Skeletal muscle tissue (tissue), 3 donors: ENCODE measurements at regions not wholly inside any gene's neighbourhood (a gene's known extent, or its start where the extent isn't known, plus 50 kb on each side); places are given as distances from the start of the nearest gene placed in this dataset.

Source experiments
- H3K27ac ChIP-seq: one replicate; pipeline ENCODE4 v1.7.0; 2013; ENCODE audit warnings: mild to moderate bottlenecking, low read depth, low read length, inconsistent platforms
- H3K27me3 ChIP-seq, 3 donors: one replicate each; pipeline ENCODE4 v1.7.0; 2013; ENCODE audit warnings: low read length in 3 of 3; ENCODE audit not compliant: control insufficient read depth in 3 of 3, insufficient read depth in 3 of 3
- H3K36me3 ChIP-seq, 3 donors: one replicate each; pipeline ENCODE4 v1.7.0; 2013; ENCODE audit warnings: low read length in 3 of 3; ENCODE audit not compliant: control insufficient read depth in 3 of 3, insufficient read depth in 3 of 3
- H3K4me1 ChIP-seq, 3 donors: one replicate each; pipeline ENCODE4 v1.7.0; 2013; ENCODE audit warnings: low read length in 3 of 3, mild to moderate bottlenecking in 3 of 3; ENCODE audit not compliant: control insufficient read depth in 3 of 3, insufficient read depth in 3 of 3
- H3K4me3 ChIP-seq, 3 donors: one replicate each; pipeline ENCODE4 v1.7.0; 2013; ENCODE audit warnings: low read length in 3 of 3
- H3K9ac ChIP-seq, 3 donors: one replicate each; pipeline ENCODE4 v1.7.0; 2013; ENCODE audit warnings: low read length in 3 of 3, mild to moderate bottlenecking in 3 of 3, moderate library complexity in 2 of 3, low read depth in 1 of 3
- H3K9me3 ChIP-seq, 3 donors: one replicate each; pipeline ENCODE4 v1.7.0; 2013; ENCODE audit warnings: low read length in 3 of 3; ENCODE audit not compliant: control insufficient read depth in 3 of 3
- donor health status: Osteomylitis.

- Histone ChIP-seq H3K4me1 (no peaks in the 10 kb centered on the region), H3K9ac (no peak overlapping the region), H3K27me3 (no peaks in the 10 kb centered on the region), H3K9me3 (no peaks in the 10 kb centered on the region), H3K4me3 (no peak overlapping the region), H3K27ac (no peak overlapping the region), H3K36me3 (no peaks in the 10 kb centered on the region)
Observed at GRCh38 chr17:63309021-63309420, 137.1 kb downstream of the CYB561 start.

DNA sequence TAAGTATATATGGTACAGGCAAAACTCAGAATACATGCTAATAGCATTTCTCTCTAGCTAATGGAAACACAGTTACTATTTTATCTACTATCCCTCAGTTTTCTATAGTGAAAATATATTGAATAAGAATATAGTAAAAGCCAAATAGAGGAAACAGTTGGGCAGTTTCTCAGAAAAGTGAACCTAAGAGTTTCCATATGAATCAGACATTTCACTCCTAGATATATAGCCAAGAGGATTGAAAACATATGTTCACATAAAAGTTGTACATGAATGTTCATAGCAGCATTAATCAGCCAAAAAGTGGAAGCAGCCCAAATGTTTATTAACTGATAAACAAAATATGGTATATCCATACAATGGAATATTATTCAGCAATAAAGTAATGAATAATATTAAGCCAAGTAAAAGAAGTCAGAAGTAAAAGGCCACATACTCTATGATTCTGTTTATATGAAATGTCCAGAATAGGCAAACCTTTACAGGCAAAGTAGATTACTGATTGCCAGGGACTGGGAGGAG is 134.6 kb downstream of the CYB561 start:
- Histone ChIP-seq H3K9ac (no peak overlapping the region), H3K4me3 (no peak overlapping the region), H3K27me3 (no peaks in the 10 kb centered on the region), H3K4me1 (no peaks in the 10 kb centered on the region), H3K9me3 (no peaks in the 10 kb centered on the region), H3K36me3 (peaks cover 0 to 5% (median 0%) of the 10 kb centered on the region in 3 donors), H3K27ac (no peak overlapping the region)

DNA sequence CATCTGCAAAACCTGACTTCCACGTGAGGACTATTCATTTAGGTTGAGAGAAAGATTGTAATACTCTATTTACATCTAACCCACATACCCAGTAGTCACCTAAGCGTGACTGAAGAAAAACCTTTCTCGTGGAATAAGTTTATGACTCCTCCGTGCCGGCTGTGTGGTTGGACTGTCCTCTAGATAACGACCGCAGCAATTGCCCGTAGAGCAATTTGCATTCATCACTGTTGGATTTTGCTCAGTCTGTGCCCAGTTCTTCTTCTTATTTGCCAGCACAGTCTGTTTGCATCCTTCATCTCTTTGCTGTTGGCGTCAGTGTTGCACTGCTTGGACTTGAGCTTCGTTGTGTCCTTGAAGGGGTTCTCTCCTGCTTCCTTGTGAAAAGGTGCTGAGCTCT is 131.3 kb downstream of the CYB561 start:
- H3K4me1 ChIP-seq, result no peaks in the 10 kb centered on the region
- H3K27ac ChIP-seq, result no peak overlapping the region
- peaks cover 0 to 5% (median 0%) of the 10 kb centered on the region in 3 donors for H3K36me3 ChIP-seq
- H3K9ac ChIP-seq, result no peak overlapping the region
- H3K4me3 ChIP-seq, result no peak overlapping the region
- no peaks in the 10 kb centered on the region for H3K9me3 ChIP-seq
- no peaks in the 10 kb centered on the region for H3K27me3 ChIP-seq

DNA sequence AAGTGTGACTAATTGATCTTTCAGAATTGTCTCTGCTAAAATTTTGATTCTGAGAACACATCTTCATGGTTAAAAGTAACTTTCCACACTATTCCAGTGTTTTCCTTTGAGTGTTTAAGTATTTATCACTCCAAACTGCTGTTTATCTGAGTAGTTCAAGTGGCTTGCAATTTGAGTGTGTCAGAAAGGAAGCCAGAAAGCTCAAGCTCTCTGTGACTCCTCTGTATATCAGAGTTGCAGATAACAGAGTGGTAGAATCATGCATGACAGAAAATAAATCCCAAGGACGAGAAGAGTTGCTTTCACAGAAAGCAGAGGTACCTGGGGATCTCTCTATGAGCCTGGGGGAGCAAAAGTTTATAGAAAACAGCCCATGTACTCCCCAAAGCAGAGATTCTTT is 130.0 kb downstream of the CYB561 start:
- Histone ChIP-seq H3K36me3 (peaks cover 0 to 5% (median 0%) of the 10 kb centered on the region in 3 donors), H3K27ac (no peak overlapping the region), H3K27me3 (no peaks in the 10 kb centered on the region), H3K9me3 (no peaks in the 10 kb centered on the region), H3K4me1 (no peaks in the 10 kb centered on the region), H3K4me3 (no peak overlapping the region), H3K9ac (no peak overlapping the region)

- H3K36me3 ChIP-seq, result peaks cover 0 to 5% (median 0%) of the 10 kb centered on the region in 3 donors
- H3K4me3 ChIP-seq, result no peak overlapping the region
- no peaks in the 10 kb centered on the region for H3K4me1 ChIP-seq
- no peaks in the 10 kb centered on the region for H3K9me3 ChIP-seq
- no peaks in the 10 kb centered on the region for H3K27me3 ChIP-seq
- H3K9ac ChIP-seq, result no peak overlapping the region
- H3K27ac ChIP-seq, result no peak overlapping the region
Observed at GRCh38 chr17:63317166-63317840, 128.8 kb downstream of the CYB561 start.

GRCh38 chr17:63325808-63326207 is 120.3 kb downstream of the CYB561 start:
- H3K4me1 ChIP-seq, result no peaks in the 10 kb centered on the region
- H3K27ac ChIP-seq, result no peak overlapping the region
- H3K9me3 ChIP-seq, result no peaks in the 10 kb centered on the region
- H3K9ac ChIP-seq, result no peak overlapping the region
- H3K36me3 ChIP-seq, result no peaks in the 10 kb centered on the region
- no peaks in the 10 kb centered on the region for H3K27me3 ChIP-seq
- no peak overlapping the region for H3K4me3 ChIP-seq

- H3K4me1 ChIP-seq, result no peaks in the 10 kb centered on the region
- no peaks in the 10 kb centered on the region for H3K27me3 ChIP-seq
- no peaks in the 10 kb centered on the region for H3K9me3 ChIP-seq
- H3K27ac ChIP-seq, result no peak overlapping the region
- H3K4me3 ChIP-seq, result no peak overlapping the region
- no peaks in the 10 kb centered on the region for H3K36me3 ChIP-seq
- no peak overlapping the region for H3K9ac ChIP-seq
Observed at GRCh38 chr17:63329876-63330275, 116.2 kb downstream of the CYB561 start.

- Histone ChIP-seq H3K4me1 (peaks cover 0 to 5% (median 0%) of the 10 kb centered on the region in 3 donors), H3K4me3 (no peak overlapping the region), H3K9ac (no peak overlapping the region), H3K27ac (no peak overlapping the region), H3K27me3 (no peaks in the 10 kb centered on the region), H3K36me3 (no peaks in the 10 kb centered on the region), H3K9me3 (no peaks in the 10 kb centered on the region)
Observed at GRCh38 chr17:63331301-63332061, 114.6 kb downstream of the CYB561 start.

DNA sequence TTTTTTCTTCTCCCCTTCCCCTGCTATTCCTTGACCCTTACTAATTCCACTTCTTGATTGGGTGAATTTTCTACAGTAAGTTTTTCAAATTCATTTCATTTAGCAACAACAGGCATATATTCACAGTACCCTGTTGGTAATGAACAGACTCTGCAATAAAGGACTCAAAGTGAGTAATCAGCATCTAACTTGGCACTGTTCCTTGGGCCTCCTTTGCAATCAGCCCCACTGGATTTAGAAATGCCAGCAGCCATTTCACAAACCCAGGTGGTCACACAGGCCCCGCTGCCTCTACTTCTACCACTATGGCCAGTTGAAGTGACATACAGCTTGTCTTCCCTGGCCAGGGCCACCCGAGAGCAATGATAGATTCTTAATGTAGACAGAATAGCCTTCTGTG is 113.8 kb downstream of the CYB561 start:
- no peaks in the 10 kb centered on the region for H3K9me3 ChIP-seq
- H3K4me3 ChIP-seq, result no peak overlapping the region
- H3K36me3 ChIP-seq, result no peaks in the 10 kb centered on the region
- no peak overlapping the region for H3K9ac ChIP-seq
- H3K27ac ChIP-seq, result no peak overlapping the region
- H3K27me3 ChIP-seq, result no peaks in the 10 kb centered on the region
- peaks cover 0 to 5% (median 0%) of the 10 kb centered on the region in 3 donors for H3K4me1 ChIP-seq

- H3K27ac ChIP-seq, result no peak overlapping the region
- no peak overlapping the region for H3K9ac ChIP-seq
- H3K4me1 ChIP-seq, result peaks cover 0 to 5% (median 0%) of the 10 kb centered on the region in 3 donors
- no peak overlapping the region for H3K4me3 ChIP-seq
- no peaks in the 10 kb centered on the region for H3K36me3 ChIP-seq
- H3K27me3 ChIP-seq, result no peaks in the 10 kb centered on the region
- H3K9me3 ChIP-seq, result no peaks in the 10 kb centered on the region
Observed at GRCh38 chr17:63333869-63334268, 112.2 kb downstream of the CYB561 start.
